ENCODE measurements at regions not wholly inside any gene's neighbourhood (a gene's known extent, or its start where the extent isn't known, plus 50 kb on each side); places are given as distances from the start of the nearest gene placed in this dataset.

GRCh38 chr16:5478036-5478435 lies 380.4 kb upstream of the EEF2KMT start:
- TF ChIP-seq, protein P1, sequence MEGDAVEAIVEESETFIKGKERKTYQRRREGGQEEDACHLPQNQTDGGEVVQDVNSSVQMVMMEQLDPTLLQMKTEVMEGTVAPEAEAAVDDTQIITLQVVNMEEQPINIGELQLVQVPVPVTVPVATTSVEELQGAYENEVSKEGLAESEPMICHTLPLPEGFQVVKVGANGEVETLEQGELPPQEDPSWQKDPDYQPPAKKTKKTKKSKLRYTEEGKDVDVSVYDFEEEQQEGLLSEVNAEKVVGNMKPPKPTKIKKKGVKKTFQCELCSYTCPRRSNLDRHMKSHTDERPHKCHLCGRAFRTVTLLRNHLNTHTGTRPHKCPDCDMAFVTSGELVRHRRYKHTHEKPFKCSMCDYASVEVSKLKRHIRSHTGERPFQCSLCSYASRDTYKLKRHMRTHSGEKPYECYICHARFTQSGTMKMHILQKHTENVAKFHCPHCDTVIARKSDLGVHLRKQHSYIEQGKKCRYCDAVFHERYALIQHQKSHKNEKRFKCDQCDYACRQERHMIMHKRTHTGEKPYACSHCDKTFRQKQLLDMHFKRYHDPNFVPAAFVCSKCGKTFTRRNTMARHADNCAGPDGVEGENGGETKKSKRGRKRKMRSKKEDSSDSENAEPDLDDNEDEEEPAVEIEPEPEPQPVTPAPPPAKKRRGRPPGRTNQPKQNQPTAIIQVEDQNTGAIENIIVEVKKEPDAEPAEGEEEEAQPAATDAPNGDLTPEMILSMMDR (IDR thresholded peaks at IDR 0.05; ENCODE audit: low read depth, low read length): no peak
- no peak overlapping the region for H3K4me3 ChIP-seq (ENCODE audit: low read depth, low read length)

GRCh38 chr16:5477251-5477650 lies 379.7 kb upstream of the EEF2KMT start:
- H3K4me3 ChIP-seq (ENCODE audit: low read depth, low read length): no peak overlapping the region
- TF ChIP-seq, protein P1 (IDR thresholded peaks at IDR 0.05; ENCODE audit: low read depth, low read length): no peak

GRCh38 chr16:5472552-5472951 lies 375.0 kb upstream of the EEF2KMT start:
- TF ChIP-seq, protein P1 (IDR thresholded peaks at IDR 0.05; ENCODE audit: low read depth, low read length): no peak
- H3K4me3 ChIP-seq (ENCODE audit: low read depth, low read length): no peak overlapping the region

GRCh38 chr16:5468488-5468887 lies 370.9 kb upstream of the EEF2KMT start:
- no peak overlapping the region for H3K4me3 ChIP-seq (ENCODE audit: low read depth, low read length)
- TF ChIP-seq, protein P1 (IDR thresholded peaks at IDR 0.05; ENCODE audit: low read depth, low read length): no peak

GRCh38 chr16:5467552-5467951 lies 370.0 kb upstream of the EEF2KMT start:
- no peak overlapping the region for H3K4me3 ChIP-seq (ENCODE audit: low read depth, low read length)
- TF ChIP-seq, protein P1 (IDR thresholded peaks at IDR 0.05; ENCODE audit: low read depth, low read length): no peak

DNA sequence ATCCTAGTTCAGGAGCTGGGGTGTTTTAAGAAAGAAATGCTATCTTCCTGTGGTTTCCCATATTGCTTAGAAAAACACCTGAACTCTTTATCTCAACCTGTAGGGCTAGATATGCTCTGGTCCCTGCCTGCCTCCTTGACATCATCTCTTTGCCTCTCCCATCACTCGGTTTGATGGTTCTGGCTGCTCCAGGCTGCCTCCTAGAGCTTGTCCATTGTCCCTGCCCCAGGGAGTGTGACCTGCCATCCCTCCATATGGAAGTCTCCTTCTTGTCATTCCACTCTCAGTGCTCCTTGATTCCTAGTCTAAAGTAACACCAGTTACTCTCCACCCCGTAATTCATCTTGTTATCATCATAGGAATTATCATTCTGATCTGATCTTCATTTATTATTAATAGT lies 369.0 kb upstream of the EEF2KMT start:
- no peak overlapping the region for H3K4me3 ChIP-seq (ENCODE audit: low read depth, low read length)
- TF ChIP-seq, protein P1 (IDR thresholded peaks at IDR 0.05; ENCODE audit: low read depth, low read length): no peak

- H3K4me3 ChIP-seq (ENCODE audit: low read depth, low read length): no peak overlapping the region
- TF ChIP-seq, protein P1 (IDR thresholded peaks at IDR 0.05; ENCODE audit: low read depth, low read length): no peak
Observed at GRCh38 chr16:5465714-5466113, 368.1 kb upstream of the EEF2KMT start.

Measured in WI38 (cell line).